ENCODE measurements at regions not wholly inside any gene's neighbourhood (a gene's known extent, or its start where the extent isn't known, plus 50 kb on each side); places are given as distances from the start of the nearest gene placed in this dataset.

DNA sequence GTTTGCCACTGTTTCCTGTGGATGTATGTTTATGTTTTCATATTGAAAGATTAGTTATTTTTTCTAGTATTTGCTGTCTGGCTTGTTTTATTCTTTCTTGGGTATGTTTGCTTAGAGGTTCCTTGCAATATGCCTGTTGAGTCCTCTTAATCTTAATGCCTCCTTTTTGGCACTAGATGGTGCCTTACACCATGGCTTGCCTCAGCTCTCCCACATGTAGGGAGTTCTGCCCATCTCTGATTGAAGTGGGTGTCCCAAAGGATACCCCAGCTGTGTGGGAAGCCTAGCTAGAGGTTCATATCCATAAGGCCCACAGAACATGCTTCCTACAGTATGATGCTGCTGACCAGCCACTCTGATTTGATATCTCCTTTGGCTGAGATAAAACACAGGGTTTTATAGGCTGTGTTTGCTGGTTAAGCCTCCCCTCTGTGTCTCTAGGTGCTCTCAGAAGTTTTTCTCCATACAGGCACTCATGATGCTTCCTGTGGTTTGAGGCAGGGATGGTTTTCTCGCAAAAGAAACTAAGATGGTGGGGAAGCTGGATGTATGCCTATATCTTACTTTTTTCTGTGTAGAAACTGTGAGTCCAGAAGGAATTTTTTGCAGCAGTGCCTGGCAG, 162.4 kb downstream of the ASB9 start:
- Mint-ChIP-seq H3K36me3 (peaks cover 0 to 23% (median 0%) of the 10 kb centered on the region in 3 donors), H3K9me3 (peaks cover 0 to 34% (median 0%) of the 10 kb centered on the region in 9 donors), H3K27ac (peak overlapping the region in 1 of 10 donors; percentile 22), H3K4me3 (no peak overlapping the region), H3K27me3 (peaks cover 0 to 7% (median 1%) of the 10 kb centered on the region in 5 donors), H3K4me1 (peaks cover 0 to 14% (median 6%) of the 10 kb centered on the region in 4 donors)
- POLR2A ChIA-PET, result no interaction called here
- DNase-seq (peak in 1 of 10 donors; percentile 5), ATAC-seq (no peak)

DNA sequence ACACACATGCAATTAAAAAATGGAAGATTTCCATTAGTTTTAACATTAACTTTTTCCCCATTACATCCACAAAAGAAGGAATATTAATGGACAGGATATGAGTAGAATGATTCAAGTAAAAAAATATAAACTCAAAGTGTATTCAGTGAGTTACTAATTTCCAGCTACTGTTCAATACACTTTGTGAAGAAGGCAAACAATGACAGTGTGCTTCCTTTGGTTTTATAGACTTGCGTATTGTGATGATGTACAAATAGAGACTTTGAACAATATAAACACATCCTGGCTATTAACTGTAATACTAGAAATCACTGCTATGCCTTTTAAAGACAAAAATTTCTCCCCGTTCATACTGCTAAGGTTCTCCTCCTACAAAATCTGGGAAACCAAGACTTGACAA, 171.4 kb downstream of the ASB9 start:
- no peaks in the 10 kb centered on the region for H3K36me3 Mint-ChIP-seq
- H3K4me3 Mint-ChIP-seq, result no peak overlapping the region
- H3K4me1 Mint-ChIP-seq, result no peaks in the 10 kb centered on the region
- POLR2A ChIA-PET, result no interaction called here
- no peak for DNase-seq
- ATAC-seq, result no peak
- H3K27me3 Mint-ChIP-seq, result peaks cover 0 to 1% (median 0%) of the 10 kb centered on the region in 5 donors
- peaks cover 0 to 9% (median 0%) of the 10 kb centered on the region in 9 donors for H3K9me3 Mint-ChIP-seq
- no peak overlapping the region for H3K27ac Mint-ChIP-seq

DNA sequence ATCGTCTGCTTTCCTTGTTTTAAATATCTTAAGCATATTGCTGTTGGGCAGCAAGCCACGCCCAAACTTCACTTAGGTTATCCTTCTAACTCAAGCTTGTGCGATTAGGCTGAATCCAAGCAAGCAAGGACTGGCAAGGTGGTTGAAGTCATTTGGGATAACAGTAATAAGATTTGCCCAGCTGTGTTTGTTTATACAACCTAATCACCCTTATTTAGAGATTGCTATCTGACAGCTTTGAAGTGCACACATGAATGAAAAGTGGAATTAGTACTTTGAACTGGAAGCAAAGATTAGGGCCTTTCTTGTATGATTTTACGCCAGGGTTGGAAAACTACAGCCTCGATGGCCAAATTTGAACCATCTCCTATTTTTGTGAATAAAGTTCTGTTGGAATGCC, 182.1 kb downstream of the ASB9 start:
- Mint-ChIP-seq H3K4me1 (no peaks in the 10 kb centered on the region), H3K36me3 (peaks cover 0 to 18% (median 0%) of the 10 kb centered on the region in 3 donors), H3K27ac (no peak overlapping the region), H3K9me3 (peaks cover 0 to 6% (median 0%) of the 10 kb centered on the region in 9 donors), H3K27me3 (peaks cover 0 to 3% (median 2%) of the 10 kb centered on the region in 5 donors), H3K4me3 (no peak overlapping the region)
- DNase-seq (no peak), ATAC-seq (no peak)
- POLR2A ChIA-PET, result no interaction called here

DNA sequence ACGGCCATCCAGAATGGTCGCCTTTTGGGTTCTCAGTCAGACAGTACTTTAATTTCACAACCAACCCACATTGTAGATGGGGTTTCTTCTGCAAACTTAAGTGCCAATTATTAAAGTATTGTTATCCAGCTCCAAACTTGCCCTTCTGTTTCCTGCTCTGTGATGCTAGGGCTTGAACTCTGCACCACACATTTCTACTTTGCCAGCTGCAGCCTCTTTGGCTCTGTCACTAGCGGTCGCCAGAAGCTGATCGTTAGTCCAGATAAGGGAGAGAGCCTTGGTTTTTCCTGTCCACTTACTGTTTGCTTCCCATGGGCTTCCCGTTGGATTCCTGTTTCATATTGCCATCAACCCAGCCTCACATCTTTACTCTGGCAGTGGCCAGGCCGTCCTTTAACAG, 196.6 kb downstream of the ASB9 start:
- no peaks in the 10 kb centered on the region for H3K36me3 Mint-ChIP-seq

DNA sequence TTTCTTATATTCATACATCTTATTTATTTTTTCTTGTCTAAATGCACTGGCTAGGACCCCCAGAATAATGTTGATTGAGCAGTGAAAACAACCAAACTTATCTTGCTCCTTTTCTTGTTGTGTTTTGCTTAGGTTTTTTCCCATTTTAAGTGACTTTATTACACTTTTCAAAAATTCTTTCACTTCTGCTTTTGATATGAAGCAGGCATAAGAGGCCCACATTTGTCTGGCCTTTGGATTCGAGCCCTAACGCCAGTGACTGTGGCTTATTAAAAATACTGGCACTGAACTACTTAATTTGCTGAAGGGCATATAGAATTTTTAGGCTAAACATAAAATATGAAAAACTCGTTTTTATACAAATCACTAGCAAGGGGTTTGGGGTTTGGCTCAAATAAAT, 197.0 kb downstream of the ASB9 start:
- Mint-ChIP-seq H3K9me3 (no peaks in the 10 kb centered on the region), H3K4me1 (no peaks in the 10 kb centered on the region), H3K27ac (no peak overlapping the region), H3K4me3 (no peak overlapping the region), H3K27me3 (peaks cover 0 to 11% (median 0%) of the 10 kb centered on the region in 5 donors), H3K36me3 (no peaks in the 10 kb centered on the region)
- POLR2A ChIA-PET, result no interaction called here
- DNase-seq (no peak), ATAC-seq (no peak)

More for the DNA sequence above, 196.6 kb downstream of the ASB9 start:
- ATAC-seq, result no peak
- POLR2A ChIA-PET, result no interaction called here
- H3K4me1 Mint-ChIP-seq, result no peaks in the 10 kb centered on the region
- H3K27ac Mint-ChIP-seq, result no peak overlapping the region
- H3K9me3 Mint-ChIP-seq, result peaks cover 0 to 3% (median 0%) of the 10 kb centered on the region in 9 donors
- no peak for DNase-seq
- peaks cover 0 to 11% (median 0%) of the 10 kb centered on the region in 5 donors for H3K27me3 Mint-ChIP-seq
- H3K4me3 Mint-ChIP-seq, result no peak overlapping the region

DNA sequence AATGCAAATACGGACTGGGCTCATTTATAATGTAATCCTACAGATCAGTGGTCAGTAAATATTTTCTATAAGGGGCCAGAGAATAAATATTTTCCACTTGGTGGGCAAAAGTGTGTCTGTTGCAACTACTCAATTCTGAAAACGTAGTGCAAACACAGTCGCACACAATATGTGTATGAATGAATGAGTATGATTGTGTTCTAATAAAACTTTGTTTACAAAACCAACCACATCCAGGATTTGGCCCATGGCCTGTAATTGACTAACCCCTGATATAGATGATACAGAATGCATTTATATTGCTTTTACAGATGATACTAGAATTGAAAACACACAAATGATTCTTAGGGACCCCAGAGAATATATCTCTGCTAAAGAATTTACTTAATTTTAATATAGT, 197.6 kb downstream of the ASB9 start:
- DNase-seq (no peak), ATAC-seq (no peak)
- H3K27me3 Mint-ChIP-seq, result peaks cover 0 to 11% (median 0%) of the 10 kb centered on the region in 5 donors
- H3K27ac Mint-ChIP-seq, result no peak overlapping the region
- POLR2A ChIA-PET, result no interaction called here
- H3K9me3 Mint-ChIP-seq, result no peaks in the 10 kb centered on the region
- no peaks in the 10 kb centered on the region for H3K36me3 Mint-ChIP-seq
- H3K4me1 Mint-ChIP-seq, result no peaks in the 10 kb centered on the region
- H3K4me3 Mint-ChIP-seq, result no peak overlapping the region

DNA sequence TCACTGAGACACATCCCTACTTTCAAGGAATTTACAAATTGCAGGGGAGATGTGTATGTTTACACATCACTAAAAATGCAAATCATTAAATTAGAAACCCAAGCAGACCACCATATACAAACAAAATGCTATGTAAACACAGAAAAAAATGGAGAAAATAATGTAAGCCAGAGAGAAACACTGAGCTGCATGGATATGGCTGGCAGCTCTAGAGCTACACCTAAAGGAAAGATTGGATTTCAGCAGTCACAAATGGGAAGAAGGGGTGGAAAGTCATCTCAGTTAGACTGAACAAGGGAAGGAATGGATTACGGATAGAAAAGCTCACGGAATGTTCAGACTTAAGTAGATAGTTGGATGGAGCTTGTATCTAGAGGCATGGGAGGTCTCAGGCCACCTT, 186.3 kb downstream of the MOSPD2 start:
- Mint-ChIP-seq H3K27me3 (peaks cover 0 to 5% (median 2%) of the 10 kb centered on the region in 5 donors), H3K4me1 (no peaks in the 10 kb centered on the region), H3K4me3 (no peak overlapping the region), H3K9me3 (peaks cover 0 to 2% (median 0%) of the 10 kb centered on the region in 9 donors), H3K36me3 (no peaks in the 10 kb centered on the region), H3K27ac (no peak overlapping the region)
- no peak for ATAC-seq
- POLR2A ChIA-PET, result no interaction called here
- DNase-seq, result no peak

DNA sequence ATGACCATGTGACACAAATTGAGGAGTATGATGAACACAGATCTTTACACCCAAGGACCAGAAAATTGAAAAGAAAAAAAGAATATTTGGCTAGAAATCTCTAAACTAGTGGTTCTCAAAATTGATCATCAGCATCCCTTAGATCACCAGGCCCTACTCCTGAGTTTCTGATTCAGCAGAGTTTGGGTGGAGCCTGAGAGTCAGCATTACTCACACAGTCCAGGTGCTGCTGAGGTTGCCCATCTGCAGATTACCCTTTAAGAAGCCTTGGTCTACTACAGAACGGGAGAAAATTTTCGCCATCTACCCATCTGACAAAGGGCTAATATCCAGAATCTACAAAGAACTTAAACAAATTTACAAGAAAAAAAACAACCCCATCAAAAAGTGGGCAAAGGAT, 182.8 kb downstream of the MOSPD2 start:
- no peak for ATAC-seq
- H3K27me3 Mint-ChIP-seq, result peaks cover 0 to 1% (median 0%) of the 10 kb centered on the region in 5 donors
- POLR2A ChIA-PET, result no interaction called here

DNA sequence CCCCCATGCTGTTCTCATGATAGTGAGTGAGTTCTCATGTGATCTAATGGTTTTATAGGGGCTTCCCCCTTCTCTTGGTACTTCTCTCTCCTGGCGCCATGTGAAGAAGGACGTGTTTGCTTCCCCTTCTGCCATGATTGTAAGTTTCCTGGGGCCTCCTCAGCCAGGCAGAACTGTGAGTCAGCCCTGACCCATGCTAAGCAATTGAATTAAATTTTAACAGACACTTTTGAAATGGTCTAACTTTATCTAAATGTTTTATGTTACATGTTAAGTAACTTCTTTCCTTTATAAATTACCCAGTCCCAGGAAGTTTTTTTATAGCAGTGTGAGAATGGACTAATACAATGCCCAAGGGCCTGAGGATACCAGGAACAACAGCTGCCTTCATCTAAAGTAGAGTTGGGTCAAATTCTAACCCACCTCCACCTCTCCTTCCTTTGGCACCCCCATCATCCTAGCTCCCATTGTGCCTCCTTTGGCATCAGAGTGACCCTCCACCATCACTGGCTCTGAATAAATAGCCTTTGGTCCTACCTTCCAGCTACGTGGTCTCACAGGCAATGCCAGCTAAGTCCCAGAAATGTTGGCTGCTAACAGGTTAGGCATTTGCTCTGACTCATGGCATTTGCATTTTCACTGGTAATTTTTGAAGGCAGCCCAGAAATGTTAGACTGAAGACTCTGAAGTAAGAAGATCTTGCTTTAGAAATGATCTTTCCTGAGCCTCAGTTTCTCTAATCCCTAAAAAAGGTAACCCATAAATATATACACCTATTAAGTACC, 182.1 kb downstream of the MOSPD2 start:
- no peak for ATAC-seq
- Mint-ChIP-seq H3K4me1 (no peaks in the 10 kb centered on the region), H3K4me3 (no peak overlapping the region), H3K9me3 (peaks cover 0 to 2% (median 0%) of the 10 kb centered on the region in 9 donors), H3K36me3 (no peaks in the 10 kb centered on the region), H3K27ac (no peak overlapping the region), H3K27me3 (peaks cover 0 to 1% (median 0%) of the 10 kb centered on the region in 5 donors)
- DNase-seq, result no peak
- POLR2A ChIA-PET, result no interaction called here

More for the DNA sequence above, 182.8 kb downstream of the MOSPD2 start:
- H3K4me1 Mint-ChIP-seq, result no peaks in the 10 kb centered on the region
- H3K9me3 Mint-ChIP-seq, result peaks cover 0 to 2% (median 0%) of the 10 kb centered on the region in 9 donors
- no peak overlapping the region for H3K27ac Mint-ChIP-seq
- no peaks in the 10 kb centered on the region for H3K36me3 Mint-ChIP-seq
- H3K4me3 Mint-ChIP-seq, result no peak overlapping the region
- no peak for DNase-seq

DNA sequence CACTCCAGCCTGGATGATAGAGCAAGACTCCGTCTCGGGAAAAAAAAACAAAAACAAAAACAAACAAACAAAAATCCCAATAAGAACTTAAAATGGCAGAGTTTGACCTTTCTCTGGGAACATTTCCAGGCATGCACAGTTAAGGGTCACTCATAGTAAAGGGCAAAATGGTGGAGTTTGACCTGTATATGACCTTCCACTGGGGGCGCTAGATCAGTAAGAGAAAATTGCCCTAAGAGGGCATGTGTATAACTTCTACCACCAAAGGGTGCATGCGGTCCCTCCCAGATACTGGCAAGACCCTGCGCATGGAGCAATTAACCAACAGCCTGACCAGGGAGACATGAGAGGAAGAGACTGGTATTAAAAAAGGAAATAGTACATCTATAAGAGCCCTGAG, 177.2 kb downstream of the MOSPD2 start:
- no peak overlapping the region for H3K4me3 Mint-ChIP-seq
- H3K27ac Mint-ChIP-seq, result no peak overlapping the region
- peaks cover 0 to 1% (median 0%) of the 10 kb centered on the region in 5 donors for H3K27me3 Mint-ChIP-seq
- H3K4me1 Mint-ChIP-seq, result no peaks in the 10 kb centered on the region
- ATAC-seq (no peak), DNase-seq (no peak)
- peaks cover 0 to 13% (median 0%) of the 10 kb centered on the region in 9 donors for H3K9me3 Mint-ChIP-seq
- H3K36me3 Mint-ChIP-seq, result peaks cover 0 to 7% (median 0%) of the 10 kb centered on the region in 3 donors
- POLR2A ChIA-PET, result no interaction called here

DNA sequence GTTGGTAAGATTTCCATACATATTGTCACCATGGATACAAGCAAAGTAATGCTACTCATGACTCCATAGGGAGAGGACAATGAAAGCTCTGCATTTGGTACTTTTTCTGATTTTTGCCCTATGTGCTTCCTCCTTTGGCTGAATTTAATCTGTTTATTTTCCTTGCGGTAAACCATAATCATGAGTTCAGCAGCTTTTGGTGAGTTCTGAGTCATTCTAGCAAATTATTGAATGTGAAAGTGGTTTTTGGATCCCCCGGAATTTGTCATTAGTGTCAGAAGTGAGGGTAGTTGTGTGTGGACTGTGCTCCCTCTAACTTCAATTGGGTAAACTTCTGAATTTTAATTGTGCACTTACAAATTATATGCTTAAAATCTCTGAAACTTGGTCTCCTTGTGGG, 170.3 kb downstream of the MOSPD2 start:
- ATAC-seq (no peak), DNase-seq (no peak)
- POLR2A ChIA-PET, result no interaction called here
- Mint-ChIP-seq H3K9me3 (peaks cover 0 to 7% (median 0%) of the 10 kb centered on the region in 9 donors), H3K27me3 (no peaks in the 10 kb centered on the region), H3K27ac (no peak overlapping the region), H3K4me1 (no peaks in the 10 kb centered on the region), H3K36me3 (no peaks in the 10 kb centered on the region), H3K4me3 (no peak overlapping the region)

DNA sequence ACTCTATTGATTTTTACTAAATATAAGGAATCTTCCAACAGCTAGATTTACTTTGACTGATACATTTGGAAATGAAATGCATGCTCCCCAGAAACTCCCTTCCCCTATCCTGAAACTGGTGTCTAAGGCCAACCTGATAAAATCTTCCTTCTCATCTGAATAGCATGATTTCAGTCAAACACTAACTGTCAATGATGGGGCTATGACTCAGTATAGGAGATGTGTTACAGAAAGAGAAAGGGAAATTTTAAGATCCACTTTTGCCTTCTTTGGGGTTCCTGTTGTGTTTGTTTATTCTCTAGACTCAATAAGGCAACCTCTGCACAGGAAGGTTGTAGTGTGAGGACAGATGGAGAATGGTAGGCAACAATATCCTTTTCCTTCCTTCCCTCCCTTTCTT, 160.7 kb downstream of the MOSPD2 start:
- peaks cover 0 to 7% (median 5%) of the 10 kb centered on the region in 4 donors for H3K4me1 Mint-ChIP-seq
- peak overlapping the region in 1 of 10 donors; percentile 8 for H3K4me3 Mint-ChIP-seq
- H3K36me3 Mint-ChIP-seq, result no peaks in the 10 kb centered on the region
- H3K27me3 Mint-ChIP-seq, result no peaks in the 10 kb centered on the region
- peaks cover 0 to 6% (median 0%) of the 10 kb centered on the region in 9 donors for H3K9me3 Mint-ChIP-seq
- no peak for DNase-seq
- H3K27ac Mint-ChIP-seq, result no peak overlapping the region
- POLR2A ChIA-PET, result no interaction called here
- no peak for ATAC-seq

DNA sequence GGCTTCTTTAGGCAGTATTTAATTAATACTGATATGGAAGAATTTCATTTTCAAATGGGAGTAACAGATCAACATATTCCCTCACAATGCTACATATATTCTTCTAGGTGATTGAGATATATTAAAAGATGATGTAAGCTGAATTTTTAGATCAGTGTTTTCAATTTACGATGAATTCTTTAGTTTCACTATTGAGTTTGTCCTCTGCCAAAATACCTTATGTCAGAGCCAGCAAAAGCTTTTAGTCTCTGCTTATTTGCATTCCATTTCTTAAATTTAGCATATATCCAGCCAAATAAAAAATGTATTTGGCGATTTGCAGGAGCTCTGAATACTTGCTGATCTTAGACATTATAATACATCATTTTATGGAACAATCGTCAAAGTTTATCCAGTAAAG, 144.3 kb downstream of the MOSPD2 start:
- no peaks in the 10 kb centered on the region for H3K36me3 Mint-ChIP-seq
- no peak for DNase-seq
- H3K9me3 Mint-ChIP-seq, result peaks cover 0 to 2% (median 0%) of the 10 kb centered on the region in 9 donors
- H3K4me1 Mint-ChIP-seq, result no peaks in the 10 kb centered on the region
- H3K4me3 Mint-ChIP-seq, result no peak overlapping the region
- peaks cover 0 to 4% (median 0%) of the 10 kb centered on the region in 5 donors for H3K27me3 Mint-ChIP-seq
- ATAC-seq, result no peak
- H3K27ac Mint-ChIP-seq, result no peak overlapping the region
- POLR2A ChIA-PET, result no interaction called here

All from naive thymus-derived CD8-positive, alpha-beta T cell (primary cell).